ENCODE measurements at regions not wholly inside any gene's neighbourhood (a gene's known extent, or its start where the extent isn't known, plus 50 kb on each side); places are given as distances from the start of the nearest gene placed in this dataset.

DNA sequence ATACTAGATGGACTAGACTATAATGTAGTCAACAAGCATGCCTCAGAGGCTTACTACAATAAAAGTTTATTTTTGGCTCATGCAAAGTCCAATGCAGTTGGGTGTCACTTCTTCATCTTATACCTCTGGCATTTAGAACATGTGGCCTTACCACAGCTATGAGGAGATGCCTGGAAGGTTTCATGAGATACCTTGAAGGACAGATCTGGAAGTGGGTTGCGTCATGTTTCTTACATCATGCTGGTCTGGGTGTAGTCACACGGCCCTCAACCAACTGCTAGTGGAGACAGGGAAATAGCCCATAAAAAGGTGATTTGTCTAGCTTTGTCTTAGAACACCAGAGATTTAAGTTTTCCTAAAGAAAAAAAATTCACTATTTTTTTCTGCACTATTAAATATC lies 91.7 kb upstream of the MMADHC start:
- TF ChIP-seq TAF1 (IDR thresholded peaks at IDR 0.05; ENCODE audit: borderline replicate concordance, low read depth, low read length): no peak
- no peak for TF ChIP-seq POLR2A (IDR thresholded peaks at IDR 0.05; ENCODE audit: low read depth, low read length)
- no peak for TF ChIP-seq POLR2AphosphoS5 (IDR thresholded peaks at IDR 0.05; ENCODE audit: low read depth, low read length)
